ENCODE measurements at regions not wholly inside any gene's neighbourhood (a gene's known extent, or its start where the extent isn't known, plus 50 kb on each side); places are given as distances from the start of the nearest gene placed in this dataset.
"Not testable (repeated sequence)": the region's sequence is repeated elsewhere in the genome, so short reads cannot be mapped to it uniquely, and the experiment has no call there.

DNA sequence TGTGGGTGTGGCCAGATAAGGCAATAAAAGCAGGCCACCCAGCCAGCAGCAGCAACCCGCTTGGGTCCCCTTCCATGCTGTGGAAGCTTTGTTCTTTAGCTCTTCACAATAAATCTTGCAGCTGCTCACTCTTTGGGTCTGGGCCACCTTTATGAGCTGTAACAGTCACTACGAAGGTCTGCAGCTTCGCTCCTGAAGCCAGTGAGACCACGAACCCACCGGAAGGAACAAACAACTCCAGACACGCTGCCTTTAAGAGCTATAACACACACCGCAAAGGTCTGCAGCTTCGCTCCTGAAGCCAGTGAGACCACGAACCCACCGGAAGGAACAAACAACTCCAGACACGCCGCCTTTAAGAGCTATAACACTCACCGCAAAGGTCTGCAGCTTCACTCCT, 172.1 kb upstream of the AGTR1 start:
- in situ Hi-C loops (cut with HindIII; ENCODE audit: low pct_unique_long_range_greater_than_20kb, low sequenced_read_pairs); DNase-seq (ENCODE audit: low read depth, low spot score): not testable (repeated sequence)

DNA sequence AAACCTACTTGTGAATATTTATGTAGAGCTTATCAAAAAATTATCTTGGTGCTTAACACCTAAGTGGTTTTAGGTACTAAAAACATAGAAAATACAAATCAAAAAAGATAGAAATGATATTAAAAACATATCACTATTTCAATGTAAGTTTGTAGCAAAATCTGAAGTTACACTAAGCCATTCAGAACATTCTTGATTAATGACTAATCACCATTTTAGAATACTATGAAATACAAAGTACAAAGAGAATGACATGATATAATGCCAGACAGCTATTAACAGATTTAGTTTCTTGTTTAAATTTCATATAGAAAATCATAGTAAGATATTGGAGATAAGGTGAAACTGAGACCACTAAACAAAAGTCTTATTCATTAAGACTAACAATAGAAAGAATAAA, 169.7 kb upstream of the AGTR1 start:
- in situ Hi-C loops (cut with HindIII; ENCODE audit: low pct_unique_long_range_greater_than_20kb, low sequenced_read_pairs) = no loop called here
- DNase-seq (ENCODE audit: low read depth, low spot score) = no peak

DNA sequence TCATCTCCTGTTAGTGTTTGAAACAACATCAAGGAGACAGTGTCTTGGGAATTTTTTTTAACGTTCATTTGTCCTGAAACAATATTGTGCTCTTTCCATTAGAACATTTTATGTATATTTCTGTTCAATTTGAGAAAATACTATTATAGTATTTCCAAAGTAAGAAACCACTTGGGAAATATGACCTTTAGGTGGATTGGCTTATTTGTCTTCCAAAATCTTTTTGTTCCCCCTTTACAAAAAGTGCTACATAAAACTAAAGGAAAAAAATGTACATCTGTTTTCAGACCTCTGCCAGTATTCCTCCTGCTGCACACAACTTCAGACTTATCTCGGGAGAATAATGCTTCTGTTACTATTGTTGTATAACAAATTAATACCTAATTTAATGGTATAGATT, 165.9 kb upstream of the AGTR1 start:
- in situ Hi-C loops (cut with HindIII; ENCODE audit: low pct_unique_long_range_greater_than_20kb, low sequenced_read_pairs) = no loop called here
- no peak for DNase-seq (ENCODE audit: low read depth, low spot score)

DNA sequence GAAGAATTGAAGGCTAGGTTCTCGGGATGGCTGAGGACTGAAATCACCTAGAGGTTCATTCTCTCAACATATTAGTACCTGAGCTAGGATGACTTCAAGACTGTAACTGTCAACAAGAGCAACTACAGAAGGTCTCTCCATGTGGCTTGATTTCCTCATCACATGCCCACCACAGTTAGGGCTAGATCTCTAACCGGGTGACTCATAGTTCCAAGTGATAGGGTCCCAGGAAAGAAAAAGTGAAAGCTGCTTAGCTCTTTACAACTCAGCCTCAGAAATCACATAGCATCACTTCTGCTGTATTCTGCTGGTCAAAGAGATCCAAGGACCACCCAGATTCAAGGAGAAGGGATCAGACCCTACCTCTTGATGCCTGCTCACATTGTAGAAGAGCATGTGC, 165.4 kb upstream of the AGTR1 start:
- in situ Hi-C loops (cut with HindIII; ENCODE audit: low pct_unique_long_range_greater_than_20kb, low sequenced_read_pairs) = no loop called here
- no peak for DNase-seq (ENCODE audit: low read depth, low spot score)

DNA sequence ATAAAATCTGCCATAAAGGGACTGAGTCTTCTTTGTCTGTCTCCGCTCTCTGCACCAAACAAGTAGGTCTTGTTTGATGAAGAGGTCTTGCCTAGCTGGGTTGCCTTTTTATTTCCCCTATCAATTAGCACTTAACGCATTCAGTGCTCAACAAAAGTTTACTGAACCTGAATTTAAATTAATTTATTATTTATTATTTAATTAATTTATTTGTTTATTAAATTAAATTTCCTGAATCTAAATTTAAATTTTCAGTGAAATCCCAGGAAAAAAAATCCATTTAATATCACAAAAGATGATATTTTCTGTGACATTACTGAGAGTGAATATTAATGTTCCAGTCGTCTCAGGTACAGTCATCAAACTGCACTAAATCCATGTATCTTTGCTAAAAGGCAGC, 164.9 kb upstream of the AGTR1 start:
- in situ Hi-C loops (cut with HindIII; ENCODE audit: low pct_unique_long_range_greater_than_20kb, low sequenced_read_pairs) = no loop called here

DNA sequence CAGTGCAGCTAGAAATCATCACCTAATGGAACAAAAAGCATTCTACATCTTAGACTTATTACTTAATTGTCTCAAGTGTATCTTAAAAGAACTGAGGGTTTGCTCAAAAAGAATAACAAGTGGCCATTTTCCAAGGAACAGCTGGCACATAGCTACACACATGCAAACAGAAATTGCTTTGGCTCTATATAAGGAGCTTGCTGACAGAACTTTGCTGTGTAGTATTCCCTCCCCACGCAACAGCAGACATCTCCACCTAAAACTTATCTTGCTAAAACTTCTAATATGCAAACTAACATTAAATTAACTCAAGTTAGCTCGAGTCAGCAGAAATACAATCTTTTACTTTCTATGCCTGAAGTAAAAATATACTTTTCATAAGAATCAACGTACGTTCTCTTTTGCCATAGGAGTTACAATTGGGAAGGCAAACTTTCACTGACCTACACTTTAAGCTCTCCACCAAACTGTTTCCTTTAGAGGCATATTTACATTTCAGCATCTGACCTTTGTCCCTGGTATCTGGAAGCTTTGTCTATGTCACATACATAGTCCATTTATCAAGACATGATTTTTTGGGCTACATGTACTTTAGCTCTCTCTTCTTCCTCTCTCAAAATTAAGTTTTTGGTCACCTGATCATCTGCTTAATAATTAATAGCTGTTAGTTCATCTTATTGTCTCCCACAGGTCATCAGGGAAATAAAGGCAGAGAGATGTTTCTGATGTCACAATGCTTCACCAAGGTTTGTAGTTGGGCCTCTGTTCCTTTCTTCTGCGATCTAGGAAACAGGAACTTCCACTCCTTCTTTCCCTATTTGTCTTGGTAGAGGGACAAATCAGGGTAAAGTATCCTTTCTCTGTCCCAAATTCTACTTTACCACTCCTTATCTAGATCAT, 163.4 kb upstream of the AGTR1 start:
- in situ Hi-C loops (cut with HindIII; ENCODE audit: low pct_unique_long_range_greater_than_20kb, low sequenced_read_pairs) = no loop called here
- no peak for DNase-seq (ENCODE audit: low read depth, low spot score)

More for the DNA sequence above, 164.9 kb upstream of the AGTR1 start:
- DNase-seq (ENCODE audit: low read depth, low spot score) = no peak

DNA sequence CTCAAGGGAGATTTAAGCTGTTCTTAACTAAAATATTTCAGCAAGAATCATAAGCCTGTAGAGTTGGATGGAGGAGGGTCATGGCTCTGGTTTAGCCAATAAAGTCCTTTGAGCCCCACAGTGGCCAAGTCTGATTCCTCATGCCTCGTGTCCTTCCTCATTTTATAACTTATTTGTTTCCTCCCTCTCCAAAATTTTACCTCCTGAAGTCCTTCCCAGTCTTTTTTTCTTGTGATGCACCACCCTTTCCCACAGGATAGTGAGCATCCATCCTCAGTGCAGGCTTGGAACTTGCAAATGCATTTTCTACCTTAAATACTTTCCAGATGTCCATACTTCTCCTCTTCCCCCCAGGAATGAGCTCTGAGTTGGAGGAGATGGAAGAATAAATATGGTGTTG, 162.7 kb upstream of the AGTR1 start:
- in situ Hi-C loops (cut with HindIII; ENCODE audit: low pct_unique_long_range_greater_than_20kb, low sequenced_read_pairs) = no loop called here
- no peak for DNase-seq (ENCODE audit: low read depth, low spot score)

DNA sequence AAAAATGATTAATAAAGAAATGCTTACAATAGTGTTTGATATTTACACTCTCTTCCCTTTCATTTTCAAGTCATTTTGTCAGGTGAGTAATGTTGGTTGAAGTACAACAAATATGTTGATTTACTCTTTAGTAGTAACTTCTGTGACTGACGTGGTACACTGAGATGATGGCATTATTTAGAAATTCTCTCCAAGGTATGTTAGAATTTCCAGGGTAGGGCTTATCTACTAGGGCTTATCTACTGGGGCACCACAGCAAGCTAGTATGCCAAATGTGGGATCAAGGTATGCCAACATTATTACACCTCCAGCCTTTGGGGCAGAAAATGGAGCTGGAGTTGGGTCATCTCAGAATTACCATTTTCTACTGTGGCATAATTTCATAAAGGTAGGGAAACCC, 157.4 kb upstream of the AGTR1 start:
- DNase-seq (ENCODE audit: low read depth, low spot score) = no peak
- in situ Hi-C loops (cut with HindIII; ENCODE audit: low pct_unique_long_range_greater_than_20kb, low sequenced_read_pairs) = no loop called here

DNA sequence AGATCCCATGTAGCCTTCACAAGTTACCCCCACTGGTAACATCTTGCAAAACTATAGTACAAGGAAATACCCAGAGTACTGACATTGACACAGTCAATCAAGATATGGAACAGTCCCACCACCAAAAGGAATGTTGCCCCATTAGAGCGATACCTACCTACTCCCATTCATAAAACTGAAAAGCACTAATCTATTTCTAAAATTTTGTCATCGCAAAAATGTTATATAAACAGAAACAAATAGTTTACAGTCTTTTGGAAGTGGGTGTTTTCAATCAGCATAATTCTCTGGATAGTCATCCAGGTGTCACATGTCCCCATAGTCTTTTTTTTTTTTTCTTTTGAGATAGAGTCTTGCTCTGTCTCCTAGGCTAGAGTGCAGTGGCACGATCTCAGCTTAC, 156.9 kb upstream of the AGTR1 start:
- DNase-seq (ENCODE audit: low read depth, low spot score) = no peak
- in situ Hi-C loops (cut with HindIII; ENCODE audit: low pct_unique_long_range_greater_than_20kb, low sequenced_read_pairs) = no loop called here

DNA sequence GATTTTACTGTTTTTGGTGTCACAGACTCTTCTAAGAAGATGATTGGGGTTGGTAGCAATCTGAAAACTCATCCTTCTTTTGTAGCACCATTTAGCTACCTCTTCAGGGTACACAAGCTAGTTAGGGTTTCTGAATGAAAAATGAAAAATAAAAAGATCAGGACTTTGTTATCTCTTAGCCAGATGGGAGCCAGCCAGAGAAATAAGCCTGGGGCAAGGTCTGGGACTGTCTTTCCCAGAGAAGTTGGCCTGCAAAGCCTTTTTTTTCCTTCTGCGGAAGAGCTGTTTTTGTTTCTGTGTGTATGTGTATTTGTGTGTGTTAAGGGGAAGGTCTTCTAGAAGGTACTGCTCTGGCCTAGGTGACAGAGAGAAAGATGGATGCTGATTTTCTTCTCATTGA, 150.7 kb upstream of the AGTR1 start:
- no peak for DNase-seq (ENCODE audit: low read depth, low spot score)
- in situ Hi-C loops (cut with HindIII; ENCODE audit: low pct_unique_long_range_greater_than_20kb, low sequenced_read_pairs) = no loop called here

DNA sequence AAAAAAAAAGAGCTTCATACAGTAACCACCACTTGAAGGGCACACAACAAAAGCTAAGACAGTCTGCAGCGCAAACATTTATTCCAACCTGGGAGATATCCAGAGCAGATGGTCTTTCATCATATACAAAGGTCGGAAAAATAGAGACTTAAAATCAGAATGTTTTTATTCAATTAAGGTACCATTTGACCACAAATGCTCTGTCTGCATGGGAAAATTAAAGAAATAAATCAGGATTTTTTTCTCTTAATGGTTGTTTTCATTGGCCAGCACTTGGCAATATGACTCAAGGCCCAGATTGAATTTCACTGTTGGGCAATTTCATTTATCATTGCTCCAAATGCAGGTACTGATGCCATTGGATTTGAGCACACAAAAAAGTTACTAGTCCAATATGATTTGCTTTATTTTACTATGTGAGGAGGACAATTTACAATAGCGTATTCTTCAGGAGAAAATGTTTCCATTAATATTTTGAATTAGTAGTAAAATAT, 145.9 kb upstream of the AGTR1 start:
- no peak for DNase-seq (ENCODE audit: low read depth, low spot score)
- in situ Hi-C loops (cut with HindIII; ENCODE audit: low pct_unique_long_range_greater_than_20kb, low sequenced_read_pairs) = no loop called here

DNA sequence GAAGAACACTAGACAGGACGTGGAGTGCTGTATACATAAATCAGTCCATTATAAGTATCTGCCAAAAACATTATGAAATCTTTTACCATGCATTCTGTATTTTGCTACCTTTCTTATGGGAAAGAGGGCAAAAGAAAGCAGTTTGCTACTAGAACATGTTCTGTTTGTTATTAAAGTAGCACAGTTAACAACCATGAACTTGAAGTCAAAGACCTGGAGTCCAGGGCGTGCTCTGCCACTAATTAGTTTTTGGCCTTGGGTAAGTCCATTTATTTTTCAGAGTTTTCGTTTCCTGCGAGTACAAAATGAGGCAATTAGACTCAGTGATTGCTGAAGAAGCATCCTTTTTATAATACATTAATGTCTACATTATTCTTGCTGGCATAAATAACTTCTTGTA, 143.3 kb upstream of the AGTR1 start:
- in situ Hi-C loops (cut with HindIII; ENCODE audit: low pct_unique_long_range_greater_than_20kb, low sequenced_read_pairs) = no loop called here
- no peak for DNase-seq (ENCODE audit: low read depth, low spot score)

DNA sequence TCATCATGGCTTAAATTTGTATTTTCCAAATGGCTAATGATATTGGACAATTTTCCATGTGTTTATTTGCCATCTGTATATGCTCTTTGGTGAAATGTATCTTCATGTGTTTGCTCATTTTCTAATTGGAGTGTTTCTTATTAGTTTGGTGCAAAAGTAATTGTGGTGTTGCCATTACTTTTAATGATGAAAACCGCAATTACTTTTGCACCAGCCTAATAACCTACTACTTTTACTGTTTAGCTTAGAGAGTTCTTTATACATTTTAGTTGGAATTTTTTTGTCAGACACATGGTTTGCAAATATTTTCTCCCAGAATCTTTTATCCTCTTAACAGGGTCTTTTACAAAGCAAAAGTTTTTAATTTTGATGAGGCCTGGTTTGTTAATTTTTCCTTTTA, 141.0 kb upstream of the AGTR1 start:
- in situ Hi-C loops (cut with HindIII; ENCODE audit: low pct_unique_long_range_greater_than_20kb, low sequenced_read_pairs) = no loop called here
- no peak for DNase-seq (ENCODE audit: low read depth, low spot score)

DNA sequence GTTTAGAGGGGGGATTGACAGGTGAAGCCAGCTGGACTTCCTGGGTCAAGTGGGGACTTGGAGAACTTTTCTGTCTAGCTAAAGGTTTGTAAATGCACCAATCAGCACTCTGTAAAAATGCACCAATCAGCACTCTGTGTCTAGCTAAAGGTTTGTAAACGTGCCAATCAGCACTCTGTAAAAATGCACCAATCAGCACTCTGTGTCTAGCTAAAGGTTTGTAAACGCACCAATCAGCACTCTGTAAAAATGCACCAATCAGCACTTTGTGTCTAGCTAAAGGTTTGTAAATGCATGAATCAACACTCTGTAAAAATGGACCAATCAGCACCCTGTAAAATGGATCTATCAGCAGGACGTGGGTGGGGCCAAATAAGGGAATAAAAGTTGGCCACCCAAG, 120.1 kb upstream of the AGTR1 start:
- in situ Hi-C loops (cut with HindIII; ENCODE audit: low pct_unique_long_range_greater_than_20kb, low sequenced_read_pairs); DNase-seq (ENCODE audit: low read depth, low spot score): not testable (repeated sequence)

DNA sequence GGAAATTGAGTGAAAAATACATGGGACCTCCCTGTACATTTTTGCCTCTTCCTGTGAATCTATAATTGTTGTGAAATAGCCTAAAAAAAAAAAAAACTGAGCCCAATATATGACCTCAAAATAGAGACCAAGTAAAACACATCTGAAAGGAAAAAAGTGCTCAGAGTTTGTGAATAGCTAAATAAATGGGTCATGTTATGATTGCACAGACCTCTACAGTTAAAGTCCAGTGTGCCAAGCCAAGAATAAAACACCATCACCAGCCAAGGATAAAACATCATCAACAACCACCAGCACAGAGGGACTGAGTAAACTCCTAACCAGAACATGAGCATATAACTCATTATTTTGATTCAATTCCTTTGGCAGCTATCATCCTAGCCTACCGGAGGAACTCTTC, 115.6 kb upstream of the AGTR1 start:
- DNase-seq (ENCODE audit: low read depth, low spot score) = no peak

DNA sequence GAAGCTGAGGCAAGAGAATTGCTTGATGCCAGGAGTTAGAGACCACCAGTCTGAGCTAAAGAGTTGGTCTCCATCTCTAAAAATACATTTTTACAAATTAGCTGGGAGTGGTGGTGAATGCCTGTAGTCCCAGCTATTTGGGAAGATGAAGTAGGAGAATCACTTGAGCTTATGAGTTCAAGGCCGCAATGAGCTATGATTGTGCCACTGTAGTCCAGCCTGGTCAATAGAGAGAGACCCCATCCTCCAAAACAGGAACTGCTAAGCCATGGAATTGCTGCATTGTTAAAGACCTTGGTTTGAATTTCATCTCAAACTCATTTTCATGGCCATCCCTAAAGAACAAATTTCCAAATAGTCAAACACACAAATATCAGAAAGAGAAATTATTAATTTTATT, 113.9 kb upstream of the AGTR1 start:
- no peak for DNase-seq (ENCODE audit: low read depth, low spot score)
- in situ Hi-C loops (cut with HindIII; ENCODE audit: low pct_unique_long_range_greater_than_20kb, low sequenced_read_pairs) = no loop called here

More for the DNA sequence above, 115.6 kb upstream of the AGTR1 start:
- in situ Hi-C loops (cut with HindIII; ENCODE audit: low pct_unique_long_range_greater_than_20kb, low sequenced_read_pairs) = no loop called here

DNA sequence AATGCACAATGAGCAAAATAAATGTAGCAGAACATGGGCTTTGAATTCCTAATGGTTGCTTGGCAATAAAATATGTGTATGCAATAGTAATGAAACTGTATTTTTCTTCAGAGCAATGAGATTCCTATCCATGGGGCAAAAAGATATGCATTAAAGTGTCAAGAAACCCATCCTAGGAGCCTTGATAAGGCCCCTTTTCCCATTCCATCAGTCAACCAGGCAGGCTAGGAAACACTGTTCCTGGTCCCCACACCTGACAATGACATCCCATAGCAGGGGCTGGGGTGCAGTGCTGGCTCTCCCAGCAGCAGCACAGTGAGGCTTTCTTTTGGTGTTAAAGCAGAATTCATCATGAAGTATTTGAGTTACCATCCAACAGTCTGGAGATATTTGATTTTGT, 113.3 kb upstream of the AGTR1 start:
- in situ Hi-C loops (cut with HindIII; ENCODE audit: low pct_unique_long_range_greater_than_20kb, low sequenced_read_pairs) = no loop called here
- DNase-seq (ENCODE audit: low read depth, low spot score) = no peak

DNA sequence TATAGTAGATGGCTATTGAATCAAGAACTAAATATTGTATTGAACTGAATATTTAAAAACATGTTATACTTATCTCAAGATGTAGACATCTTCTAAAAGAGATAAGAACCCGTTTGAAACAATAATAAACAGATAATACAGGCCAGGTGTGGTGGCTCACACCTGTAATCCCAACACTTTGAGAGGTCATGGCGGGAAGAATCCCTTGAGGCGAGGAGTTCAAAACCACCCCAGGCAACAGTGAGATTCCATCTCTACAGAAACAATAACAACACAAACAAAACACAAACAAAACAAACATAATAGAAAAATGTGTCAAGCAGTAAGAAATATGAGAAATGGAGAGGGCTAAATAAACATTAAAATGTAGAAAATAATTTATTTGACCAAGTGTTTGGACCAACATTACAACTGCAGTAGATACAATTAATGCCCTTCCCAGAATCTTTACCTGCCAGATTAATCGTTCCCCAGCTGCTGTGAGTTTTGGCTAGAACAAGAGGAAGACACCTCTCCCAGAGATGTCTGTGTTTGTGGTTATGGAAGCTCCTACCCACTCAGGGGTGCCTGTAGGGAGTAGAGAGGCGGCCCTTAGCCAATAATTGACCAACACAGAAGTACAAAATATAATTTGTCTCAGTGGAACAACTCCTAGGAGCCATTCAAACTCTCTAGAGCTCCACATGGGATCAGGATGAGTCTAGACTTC, 111.9 kb upstream of the AGTR1 start:
- in situ Hi-C loops (cut with HindIII; ENCODE audit: low pct_unique_long_range_greater_than_20kb, low sequenced_read_pairs) = no loop called here
- DNase-seq (ENCODE audit: low read depth, low spot score) = no peak

DNA sequence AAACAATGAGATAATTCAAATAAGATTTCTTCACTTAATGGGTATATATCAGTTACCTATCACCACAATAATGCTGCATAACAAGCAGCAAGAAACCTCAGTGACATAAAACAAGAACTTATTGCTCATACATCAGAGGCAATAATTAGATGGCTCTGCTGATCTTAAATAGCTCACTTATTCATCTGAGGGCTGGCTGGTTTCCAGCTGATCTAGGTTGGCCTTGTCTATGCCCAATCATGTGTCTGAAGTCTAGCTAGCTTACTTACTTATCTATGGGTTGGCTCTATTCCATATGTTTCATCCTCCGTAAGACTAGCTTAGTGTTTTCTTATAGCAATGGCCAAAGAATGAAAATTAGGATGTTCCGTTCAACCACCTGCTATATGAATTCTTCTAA, 109.4 kb upstream of the AGTR1 start:
- in situ Hi-C loops (cut with HindIII; ENCODE audit: low pct_unique_long_range_greater_than_20kb, low sequenced_read_pairs) = no loop called here
- DNase-seq (ENCODE audit: low read depth, low spot score) = no peak
